ENCODE measurements at regions not wholly inside any gene's neighbourhood (a gene's known extent, or its start where the extent isn't known, plus 50 kb on each side); places are given as distances from the start of the nearest gene placed in this dataset.

- DNase-seq = no peak
Measured at GRCh38 chr20:60636417-60636816, 615.6 kb upstream of the CDH4 start.

DNA sequence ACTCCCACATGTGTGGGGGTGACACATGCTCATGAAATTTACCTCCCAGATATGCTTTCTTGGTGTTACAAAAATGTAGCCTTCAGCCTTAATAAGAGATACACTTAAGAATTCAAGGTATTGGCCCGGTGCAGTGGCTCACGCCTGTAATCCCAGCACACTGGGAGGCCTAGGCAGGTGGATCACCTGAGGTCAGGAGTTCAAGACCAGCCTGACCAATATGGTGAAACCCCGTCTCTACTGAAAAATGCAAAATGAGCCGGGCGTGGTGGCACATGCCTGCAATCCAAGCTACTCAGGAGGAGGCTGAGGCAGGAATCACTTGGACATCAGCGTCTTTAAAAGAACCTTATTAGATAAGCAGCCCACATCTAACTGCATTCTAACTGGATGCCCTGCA lies 614.3 kb upstream of the CDH4 start:
- no peak for DNase-seq

DNA sequence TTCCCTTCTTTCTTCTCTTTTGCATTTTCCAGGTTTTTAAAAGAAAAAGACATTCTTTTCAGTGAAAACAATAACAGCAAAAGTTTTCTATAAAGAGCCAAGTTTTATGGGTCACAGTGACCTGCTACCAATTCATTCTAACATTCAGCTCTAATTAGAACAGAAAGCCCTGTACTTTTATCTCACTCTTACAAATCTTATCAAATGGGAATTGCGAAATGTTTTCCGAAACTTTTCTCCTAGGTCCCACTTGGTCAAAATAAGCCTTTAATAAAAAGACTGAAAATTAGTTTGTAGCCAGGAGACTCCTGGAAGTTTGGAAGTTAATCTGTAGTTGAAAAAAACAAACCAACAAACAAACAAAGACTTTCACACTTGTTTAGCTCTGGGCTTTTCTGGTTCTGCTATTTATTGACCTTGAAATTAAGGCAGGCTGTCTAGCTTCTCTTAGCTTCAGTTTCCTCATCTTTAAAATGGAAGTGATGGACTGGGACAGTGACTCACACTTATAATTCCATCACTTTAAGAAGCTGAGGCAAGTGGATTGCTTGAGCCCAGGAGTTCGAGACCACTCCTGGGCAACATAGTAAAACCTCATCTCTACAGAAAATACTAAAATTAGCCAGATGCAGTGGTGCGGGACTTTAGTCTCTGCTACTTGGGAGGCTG lies 613.5 kb upstream of the CDH4 start:
- DNase-seq = no peak

- no peak for DNase-seq
Measured at GRCh38 chr20:60641879-60642447, 610.1 kb upstream of the CDH4 start.

- DNase-seq = no peak
Measured at GRCh38 chr20:60642541-60642940, 609.5 kb upstream of the CDH4 start.

- no peak for DNase-seq
Measured at GRCh38 chr20:60648556-60648955, 603.5 kb upstream of the CDH4 start.

DNA sequence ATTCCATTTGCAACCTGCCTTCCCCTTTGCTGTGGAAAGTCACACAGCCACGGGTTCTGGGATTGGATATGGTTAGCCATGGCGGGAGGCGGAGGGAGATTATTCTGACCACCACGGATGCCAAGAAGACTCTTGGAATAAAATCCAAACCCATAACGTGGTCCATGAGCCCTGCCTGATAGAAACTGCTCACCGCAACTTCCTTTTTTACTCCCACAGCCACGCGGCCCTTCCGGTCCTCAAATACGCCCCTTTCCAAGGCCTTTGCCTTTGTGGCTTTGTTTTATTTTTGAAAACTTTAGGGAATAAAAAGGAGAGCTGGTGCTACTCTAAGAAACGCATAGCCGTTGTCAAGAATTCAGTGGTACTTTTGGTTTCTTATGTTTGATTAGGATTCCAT lies 602.5 kb upstream of the CDH4 start:
- no peak for DNase-seq

DNA sequence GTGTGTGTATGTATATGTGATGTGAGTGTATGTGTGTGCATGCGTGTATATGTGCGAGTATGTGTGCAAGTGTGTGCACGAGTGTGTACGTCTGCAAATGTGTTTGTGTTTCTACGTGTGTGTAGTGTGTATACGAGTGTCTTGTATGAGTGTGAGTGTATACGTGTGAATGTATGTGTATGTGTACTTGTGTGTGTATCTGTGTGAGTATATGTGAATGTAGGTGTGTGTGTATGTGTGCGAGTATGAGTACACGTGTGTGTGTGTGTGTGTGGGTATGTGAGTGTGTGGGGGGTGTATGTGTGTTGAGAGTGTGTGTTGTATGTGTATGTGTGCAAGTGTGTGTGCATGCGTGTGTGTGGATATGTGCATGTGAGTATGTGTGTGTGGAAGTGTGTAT lies 602.0 kb upstream of the CDH4 start:
- no peak for DNase-seq

DNA sequence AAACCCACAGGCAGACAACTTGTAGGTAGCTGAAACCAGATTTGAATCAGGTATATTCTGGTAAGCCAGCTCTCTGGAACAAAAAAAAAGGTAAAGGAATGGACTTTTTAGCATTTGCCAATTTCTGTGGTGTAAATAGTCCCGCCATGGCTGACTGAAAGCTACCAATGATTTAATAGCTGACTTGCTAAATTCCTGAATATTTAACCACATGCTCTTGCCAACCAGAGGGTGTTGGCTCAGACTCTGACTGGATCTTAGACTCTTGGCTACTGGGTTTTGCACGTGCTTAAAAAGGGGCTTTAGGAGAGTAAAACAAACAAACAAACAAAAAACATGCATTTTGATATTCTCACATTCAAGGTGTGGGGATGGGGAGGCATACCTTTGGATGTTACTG lies 600.0 kb upstream of the CDH4 start:
- DNase-seq = no peak

DNA sequence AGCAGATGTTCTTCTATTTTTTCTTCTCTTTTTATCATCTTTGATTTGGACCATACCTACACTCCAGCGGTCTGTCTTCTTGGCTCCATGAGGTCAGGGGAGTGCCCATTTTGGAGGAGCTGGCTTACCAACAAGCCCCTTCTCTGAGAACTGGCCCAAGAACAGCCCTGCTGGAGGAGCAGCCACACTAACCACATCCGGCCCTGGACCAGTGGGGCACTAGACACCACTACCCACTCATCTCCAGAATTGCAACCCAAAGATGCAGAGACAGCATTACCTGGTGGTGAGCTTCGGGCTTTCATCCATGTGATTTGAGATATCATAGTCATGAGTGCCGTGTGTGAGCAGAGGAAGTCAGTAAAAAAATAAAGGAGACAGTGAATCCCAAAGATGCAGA lies 599.4 kb upstream of the CDH4 start:
- no peak for DNase-seq

GRCh38 chr20:60653111-60653845 lies 598.8 kb upstream of the CDH4 start:
- no peak for DNase-seq

- no peak for DNase-seq
Measured at GRCh38 chr20:60658681-60659080, 593.4 kb upstream of the CDH4 start.

GRCh38 chr20:60659240-60659639 lies 592.8 kb upstream of the CDH4 start:
- DNase-seq = no peak

- no peak for DNase-seq
Measured at GRCh38 chr20:60662307-60662706, 589.8 kb upstream of the CDH4 start.

- no peak for DNase-seq
Measured at GRCh38 chr20:60664106-60664505, 588.0 kb upstream of the CDH4 start.

DNA sequence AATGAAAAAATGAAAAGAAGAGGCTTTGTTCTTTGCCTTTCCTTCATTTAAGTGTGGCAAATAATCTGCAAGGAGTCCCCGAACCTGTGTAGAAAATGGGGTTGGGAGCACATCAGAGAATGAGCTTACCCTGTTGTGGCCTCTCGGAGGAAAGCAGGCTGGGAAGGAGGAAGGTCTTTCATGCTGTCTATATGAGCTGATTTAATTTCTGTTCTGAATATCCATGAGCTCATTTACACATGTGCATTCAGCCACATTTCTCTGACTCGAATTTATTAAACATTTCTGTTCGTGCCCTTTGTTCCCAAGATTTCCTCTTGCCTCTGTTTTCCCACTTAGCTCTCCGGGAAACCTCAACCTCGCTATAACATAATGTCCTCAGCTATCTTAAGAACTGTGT lies 584.4 kb upstream of the CDH4 start:
- no peak for DNase-seq

- no peak for DNase-seq
Measured at GRCh38 chr20:60669211-60669610, 582.9 kb upstream of the CDH4 start.

GRCh38 chr20:60676011-60676410 lies 576.0 kb upstream of the CDH4 start:
- DNase-seq = no peak

- DNase-seq = no peak
Measured at GRCh38 chr20:60677819-60678218, 574.2 kb upstream of the CDH4 start.

GRCh38 chr20:60680554-60680953 lies 571.5 kb upstream of the CDH4 start:
- DNase-seq = no peak

GRCh38 chr20:60687213-60687612 lies 564.8 kb upstream of the CDH4 start:
- DNase-seq = no peak

DNA sequence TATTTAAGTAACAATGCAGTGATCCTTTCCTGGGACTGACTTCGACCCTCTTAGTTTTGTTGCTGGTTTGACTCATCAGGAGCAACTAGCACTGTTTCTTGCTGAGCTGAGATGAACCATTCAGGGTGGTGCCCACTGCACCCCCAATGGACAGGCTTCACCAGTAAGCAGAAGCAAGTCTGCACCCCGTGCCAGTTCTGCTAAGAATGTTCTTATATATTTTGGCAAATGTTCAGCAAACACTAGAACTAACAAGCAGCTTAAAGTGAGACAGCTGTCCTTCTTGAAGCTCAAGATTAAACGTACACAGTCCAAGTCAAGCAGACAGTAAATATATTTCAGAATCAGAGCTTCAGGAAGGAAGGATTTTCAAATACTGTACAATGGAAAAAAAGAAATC lies 561.3 kb upstream of the CDH4 start:
- DNase-seq = no peak

GRCh38 chr20:60691966-60692615 lies 560.0 kb upstream of the CDH4 start:
- DNase-seq = no peak
